AG04449 (cell line): ENCODE measurements at regions not wholly inside any gene's neighbourhood (a gene's known extent, or its start where the extent isn't known, plus 50 kb on each side); places are given as distances from the start of the nearest gene placed in this dataset.

ENCODE experiments used
- CTCF ChIA-PET: fragments of 350-600 bp; formaldehyde crosslinking; extraction: SDS; loops from one replicate; lab custom pipeline; 2021; ENCODE audit warnings: antibody characterized with exemption; lab: Yijun Ruan, JAX
- POLR2A ChIA-PET: fragments of 400-600, 350-600 bp; formaldehyde crosslinking; extraction: SDS; loops from one replicate; lab custom pipeline; 2020; ENCODE audit warnings: antibody characterized with exemption, inconsistent platforms; lab: Yijun Ruan, JAX
- DNase-seq: peaks from one replicate; pipeline ENCODE4 v3.0.0-alpha.2; 2010; ENCODE audit warnings: low read depth, low spot score
- H3K4me3 ChIP-seq: 2 replicates; pipeline ENCODE4 v1.5.1; 2011; ENCODE audit warnings: low read depth, mild to moderate bottlenecking, control low read depth, low read length
- CTCF ChIP-seq: IDR thresholded peaks from one replicate; pipeline ENCODE4 v1.5.1; 2011; ENCODE audit warnings: mild to moderate bottlenecking, moderate library complexity, low read length, control low read depth, inconsistent platforms; ENCODE audit not compliant: insufficient read depth; ENCODE audit errors: missing control alignments

- no peak for DNase-seq
- CTCF ChIA-PET, result no interaction called here
- POLR2A ChIA-PET, result no interaction called here
Measured at GRCh38 chr3:17936736-17937480, 194.5 kb upstream of the TBC1D5 start.

GRCh38 chr3:17935222-17935621, 192.8 kb upstream of the TBC1D5 start:
- POLR2A ChIA-PET, result no interaction called here

More at GRCh38 chr3:17936736-17937480, 194.5 kb upstream of the TBC1D5 start:
- TF ChIP-seq CTCF, result no peak
- H3K4me3 ChIP-seq, result no peak overlapping the region

GRCh38 chr3:17932136-17932771, 189.8 kb upstream of the TBC1D5 start:
- no peak for DNase-seq
- H3K4me3 ChIP-seq, result no peak overlapping the region
- POLR2A ChIA-PET, result no interaction called here
- TF ChIP-seq CTCF, result no peak
- CTCF ChIA-PET, result interaction anchor here (0.6 kb wide), 1 partner anchor 51 kb away, joined by 4 read pairs; no protein-coding TSS in a partner anchor

More at GRCh38 chr3:17935222-17935621, 192.8 kb upstream of the TBC1D5 start:
- CTCF ChIA-PET, result interaction anchor here (0.9 kb wide), 1 partner anchor 360 kb away, joined by 3 read pairs; no protein-coding TSS in a partner anchor
- no peak for TF ChIP-seq CTCF
- no peak for DNase-seq
- H3K4me3 ChIP-seq, result no peak overlapping the region

- POLR2A ChIA-PET, result no interaction called here
- H3K4me3 ChIP-seq, result no peak overlapping the region
- CTCF ChIA-PET, result no interaction called here
- TF ChIP-seq CTCF, result no peak
- no peak for DNase-seq
Measured at GRCh38 chr3:17931131-17931530, 188.7 kb upstream of the TBC1D5 start.

- ChIA-PET CTCF (no interaction called here), POLR2A (no interaction called here)
Measured at GRCh38 chr3:17928502-17929145, 186.2 kb upstream of the TBC1D5 start.

More at GRCh38 chr3:17928502-17929145, 186.2 kb upstream of the TBC1D5 start:
- no peak for TF ChIP-seq CTCF
- H3K4me3 ChIP-seq, result no peak overlapping the region
- no peak for DNase-seq
